ENCODE measurements at regions not wholly inside any gene's neighbourhood (a gene's known extent, or its start where the extent isn't known, plus 50 kb on each side); places are given as distances from the start of the nearest gene placed in this dataset.

- no peak for DNase-seq (ENCODE audit: low read depth)
Measured at GRCh38 chr14:85263916-85264675, 265.8 kb upstream of the FLRT2 start.

GRCh38 chr14:85273099-85273677 is 256.8 kb upstream of the FLRT2 start:
- DNase-seq (ENCODE audit: low read depth), result no peak

GRCh38 chr14:85273952-85274351 is 256.0 kb upstream of the FLRT2 start:
- DNase-seq (ENCODE audit: low read depth), result no peak

- DNase-seq (ENCODE audit: low read depth), result peak; percentile 14
Measured at GRCh38 chr14:85276161-85276978, 253.6 kb upstream of the FLRT2 start.

- DNase-seq (ENCODE audit: low read depth), result no peak
Measured at GRCh38 chr14:85276979-85277228, 253.0 kb upstream of the FLRT2 start.

GRCh38 chr14:85279407-85279806 is 250.5 kb upstream of the FLRT2 start:
- DNase-seq (ENCODE audit: low read depth), result no peak

- DNase-seq (ENCODE audit: low read depth), result no peak
Measured at GRCh38 chr14:85280074-85280473, 249.9 kb upstream of the FLRT2 start.

GRCh38 chr14:85281921-85282320 is 248.0 kb upstream of the FLRT2 start:
- no peak for DNase-seq (ENCODE audit: low read depth)

- DNase-seq (ENCODE audit: low read depth), result peak; percentile 58
Measured at GRCh38 chr14:85288041-85288440, 241.9 kb upstream of the FLRT2 start.

- DNase-seq (ENCODE audit: low read depth), result no peak
Measured at GRCh38 chr14:85291731-85292130, 238.2 kb upstream of the FLRT2 start.

- no peak for DNase-seq (ENCODE audit: low read depth)
Measured at GRCh38 chr14:85293612-85294234, 236.2 kb upstream of the FLRT2 start.

GRCh38 chr14:85295318-85295717 is 234.6 kb upstream of the FLRT2 start:
- DNase-seq (ENCODE audit: low read depth), result no peak

- peak; percentile 59 for DNase-seq (ENCODE audit: low read depth)
Measured at GRCh38 chr14:85296456-85297210, 233.3 kb upstream of the FLRT2 start.

- DNase-seq (ENCODE audit: low read depth), result no peak
Measured at GRCh38 chr14:85300107-85300506, 229.8 kb upstream of the FLRT2 start.

- DNase-seq (ENCODE audit: low read depth), result no peak
Measured at GRCh38 chr14:85301506-85301905, 228.4 kb upstream of the FLRT2 start.

- DNase-seq (ENCODE audit: low read depth), result no peak
Measured at GRCh38 chr14:85306024-85306423, 223.9 kb upstream of the FLRT2 start.

- no peak for DNase-seq (ENCODE audit: low read depth)
Measured at GRCh38 chr14:85308531-85309300, 221.2 kb upstream of the FLRT2 start.

- no peak for DNase-seq (ENCODE audit: low read depth)
Measured at GRCh38 chr14:85310491-85311272, 219.3 kb upstream of the FLRT2 start.

- no peak for DNase-seq (ENCODE audit: low read depth)
Measured at GRCh38 chr14:85313560-85314207, 216.3 kb upstream of the FLRT2 start.

Measured in myocyte (in vitro differentiated cells).